Adrenal gland (tissue), 9 donors: ENCODE measurements at regions not wholly inside any gene's neighbourhood (a gene's known extent, or its start where the extent isn't known, plus 50 kb on each side); places are given as distances from the start of the nearest gene placed in this dataset.

Experiments
- DNase-seq, 7 donors: peaks; one replicate each; pipeline ENCODE4 v3.0.0-alpha.2; 2019 to 2020
- H3K27ac ChIP-seq, 5 donors: fragments of 200-600 bp; sonication (generic) in 4 of 5; 1 replicate in 3 of 5; 2 replicates in 2 of 5; pipeline versions ENCODE4 v1.5.1 to v1.8.0; 2016 to 2020; ENCODE audit warnings: mild to moderate bottlenecking in 1 of 5
- H3K27me3 ChIP-seq: fragments of 200-600 bp; 2 replicates; pipeline ENCODE4 v1.8.0; 2021
- H3K36me3 ChIP-seq, 2 donors: fragments of 200-600 bp; replicated peaks in 1 of 2; 1 replicate in 1 of 2; 2 replicates in 1 of 2; pipeline versions ENCODE4 v1.5.1 to v1.8.0; 2018 to 2022
- H3K4me1 ChIP-seq, 2 donors: fragments of 200-600 bp; replicated peaks in 1 of 2; 1 replicate in 1 of 2; 2 replicates in 1 of 2; pipeline versions ENCODE4 v1.5.1 to v1.8.0; 2018 to 2021
- H3K4me3 ChIP-seq, 4 donors: fragments of 200-600 bp; sonication (generic) in 3 of 4; one replicate each; pipeline ENCODE4 v1.5.1; 2016 to 2018
- H3K9me3 ChIP-seq, 3 donors: fragments of 200-600 bp; sonication (generic) in 1 of 3; replicated peaks in 1 of 3; 1 replicate in 2 of 3; 2 replicates in 1 of 3; pipeline versions ENCODE4 v1.5.1 to v1.8.0; 2016 to 2021
- POLR2A ChIP-seq, 2 donors: fragments of 450-650 bp; IDR thresholded peaks; one replicate each; pipeline ENCODE4 v1.6.1; 2017; ENCODE audit warnings: antibody characterized with exemption in 2 of 2, mild to moderate bottlenecking in 2 of 2, moderate library complexity in 1 of 2
- whole genome bisulfite sequencing, 4 donors: extraction: QIAGEN DNeasy Blood & Tissue Kit in 2 of 4; methylation state at CpG; one replicate each; pipeline versions ENCODE4 v1.1.5 to v1.1.7; 2013 to 2017; 5-methylcytosine and 5-hydroxymethylcytosine counted together
- intact Hi-C, 2 donors: fragments of 100-400 bp; cut with DNase I; formaldehyde crosslinking; loops; one replicate each; pipeline versions ENCODE4 v1.14.1 to v1.15.0; 2022 to 2023
- TF ChIP-seq, protein P1 (sequence below), 6 experiments: fragments of 450-650 bp in 4 of 6; fragments of 200-600 bp in 2 of 6; sonication (generic) in 1 of 6; IDR thresholded peaks; 1 replicate in 5 of 6; 2 replicates in 1 of 6; pipeline versions ENCODE4 v1.5.1 to v1.8.0; 2016 to 2021; ENCODE audit warnings: antibody characterized with exemption in 6 of 6, mild to moderate bottlenecking in 2 of 6, moderate library complexity in 1 of 6
- donor health status: healthy with polysubstance abuse.
- donor health status: Bipolar disorder and iron deficiency.
- donor health status: DM: yes; HTN: yes; CAD: no.
- donor health status: DM: no; HTN: no; CAD: no.
- donor health status: DM: no; HTN: no; CAD: no.

DNA sequence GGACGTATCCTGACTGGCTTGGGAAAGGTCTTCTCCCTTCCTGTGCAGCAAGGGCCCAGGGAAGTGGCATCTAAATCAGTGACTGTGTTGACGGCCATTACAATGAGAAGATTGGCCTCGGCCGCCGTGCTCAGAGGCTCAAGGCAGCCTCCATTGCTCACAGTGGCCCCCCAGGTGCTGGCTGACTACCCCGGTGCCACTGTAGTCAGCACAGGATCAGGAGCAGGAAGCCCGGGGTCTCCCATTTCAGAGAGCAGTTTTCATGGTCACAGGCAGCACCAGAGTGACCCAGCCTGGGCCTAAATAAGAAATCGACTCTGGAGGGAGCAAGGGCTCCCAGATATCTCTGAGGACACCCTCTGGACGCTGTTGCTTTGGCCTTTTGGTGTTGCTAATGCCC is 219.4 kb upstream of the ARL4C start:
- Histone ChIP-seq H3K9me3 (no peaks in the 10 kb centered on the region), H3K27ac (no peak overlapping the region), H3K27me3 (no peaks in the 10 kb centered on the region), H3K4me3 (no peak overlapping the region), H3K4me1 (no peaks in the 10 kb centered on the region), H3K36me3 (no peaks in the 10 kb centered on the region)
- 80 to 98% (median 84%) methylated on average over 5 to 9 of the region's 9 CpGs for WGBS, 4 donors
- intact Hi-C loops = no loop called here
- TF ChIP-seq, protein P1, sequence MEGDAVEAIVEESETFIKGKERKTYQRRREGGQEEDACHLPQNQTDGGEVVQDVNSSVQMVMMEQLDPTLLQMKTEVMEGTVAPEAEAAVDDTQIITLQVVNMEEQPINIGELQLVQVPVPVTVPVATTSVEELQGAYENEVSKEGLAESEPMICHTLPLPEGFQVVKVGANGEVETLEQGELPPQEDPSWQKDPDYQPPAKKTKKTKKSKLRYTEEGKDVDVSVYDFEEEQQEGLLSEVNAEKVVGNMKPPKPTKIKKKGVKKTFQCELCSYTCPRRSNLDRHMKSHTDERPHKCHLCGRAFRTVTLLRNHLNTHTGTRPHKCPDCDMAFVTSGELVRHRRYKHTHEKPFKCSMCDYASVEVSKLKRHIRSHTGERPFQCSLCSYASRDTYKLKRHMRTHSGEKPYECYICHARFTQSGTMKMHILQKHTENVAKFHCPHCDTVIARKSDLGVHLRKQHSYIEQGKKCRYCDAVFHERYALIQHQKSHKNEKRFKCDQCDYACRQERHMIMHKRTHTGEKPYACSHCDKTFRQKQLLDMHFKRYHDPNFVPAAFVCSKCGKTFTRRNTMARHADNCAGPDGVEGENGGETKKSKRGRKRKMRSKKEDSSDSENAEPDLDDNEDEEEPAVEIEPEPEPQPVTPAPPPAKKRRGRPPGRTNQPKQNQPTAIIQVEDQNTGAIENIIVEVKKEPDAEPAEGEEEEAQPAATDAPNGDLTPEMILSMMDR (IDR thresholded peaks at IDR 0.05) = no peak
- no peak for DNase-seq

DNA sequence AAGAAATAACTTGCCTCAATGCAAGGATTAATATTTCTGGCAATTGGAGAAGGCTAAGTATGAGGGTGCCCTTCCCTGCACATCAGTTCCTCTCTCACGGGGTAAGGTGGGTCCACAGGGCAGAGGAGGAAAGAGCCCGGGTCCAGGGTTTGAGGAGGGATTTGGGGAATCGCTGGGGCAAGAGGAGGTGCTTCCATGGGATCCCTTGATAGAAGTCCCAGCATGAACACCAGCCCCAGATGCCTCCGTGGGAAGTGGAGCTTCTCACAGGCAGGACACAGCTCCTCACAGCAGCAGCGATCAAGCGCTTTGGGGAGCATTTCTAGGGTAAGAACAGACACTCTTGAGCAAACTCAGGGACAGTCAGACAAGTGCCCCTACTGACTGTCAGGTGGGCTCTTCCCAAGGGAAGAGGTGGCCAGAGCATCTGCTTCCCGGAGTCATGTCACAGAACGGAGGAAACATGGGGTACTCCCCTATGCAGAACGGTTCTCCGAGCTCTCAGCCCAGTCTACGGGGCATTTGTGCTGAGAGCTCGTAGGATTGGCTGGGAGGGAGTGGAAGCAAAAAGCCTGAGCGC is 218.9 kb upstream of the ARL4C start:
- DNase-seq = no peak
- intact Hi-C loops = no loop called here
- H3K9me3 ChIP-seq = no peaks in the 10 kb centered on the region
- 88 to 94% (median 92%) methylated on average over 9 to 13 of the region's 13 CpGs for WGBS, 4 donors
- no peaks in the 10 kb centered on the region for H3K27me3 ChIP-seq
- no peak overlapping the region for H3K27ac ChIP-seq
- no peak overlapping the region for H3K4me3 ChIP-seq
- no peak for TF ChIP-seq POLR2A (IDR thresholded peaks at IDR 0.05)
- TF ChIP-seq, protein P1 (IDR thresholded peaks at IDR 0.05) = no peak
- no peaks in the 10 kb centered on the region for H3K36me3 ChIP-seq
- H3K4me1 ChIP-seq = no peaks in the 10 kb centered on the region

DNA sequence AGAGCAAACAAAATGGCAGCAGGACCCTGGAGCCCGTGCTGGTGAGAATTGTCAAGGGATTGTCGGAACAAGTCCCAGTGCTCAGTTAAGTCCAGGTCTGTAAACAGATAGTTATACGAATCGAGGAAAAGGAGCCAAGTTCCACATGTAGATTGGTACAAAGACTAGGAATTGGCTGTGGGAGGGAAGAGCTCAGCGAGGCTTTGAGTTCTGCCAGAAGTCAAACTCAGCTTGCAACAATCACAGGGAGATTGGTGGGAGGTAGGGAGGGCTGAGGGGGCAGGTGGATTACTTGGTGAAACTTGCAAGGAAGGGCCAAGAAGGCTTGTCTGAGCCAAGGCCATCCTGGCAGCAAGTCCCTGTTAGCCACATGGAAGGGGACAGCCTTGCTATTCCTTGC is 217.8 kb upstream of the ARL4C start:
- Histone ChIP-seq H3K27ac (no peak overlapping the region), H3K27me3 (no peaks in the 10 kb centered on the region), H3K4me1 (no peaks in the 10 kb centered on the region), H3K4me3 (no peak overlapping the region), H3K36me3 (no peaks in the 10 kb centered on the region), H3K9me3 (no peaks in the 10 kb centered on the region)
- intact Hi-C loops = no loop called here
- no peak for DNase-seq
- no peak for TF ChIP-seq POLR2A (IDR thresholded peaks at IDR 0.05)
- TF ChIP-seq, protein P1 (IDR thresholded peaks at IDR 0.05) = no peak
- WGBS, 4 donors = 92 to 94% (median 93%) methylated on average over 5 of the region's 5 CpGs

DNA sequence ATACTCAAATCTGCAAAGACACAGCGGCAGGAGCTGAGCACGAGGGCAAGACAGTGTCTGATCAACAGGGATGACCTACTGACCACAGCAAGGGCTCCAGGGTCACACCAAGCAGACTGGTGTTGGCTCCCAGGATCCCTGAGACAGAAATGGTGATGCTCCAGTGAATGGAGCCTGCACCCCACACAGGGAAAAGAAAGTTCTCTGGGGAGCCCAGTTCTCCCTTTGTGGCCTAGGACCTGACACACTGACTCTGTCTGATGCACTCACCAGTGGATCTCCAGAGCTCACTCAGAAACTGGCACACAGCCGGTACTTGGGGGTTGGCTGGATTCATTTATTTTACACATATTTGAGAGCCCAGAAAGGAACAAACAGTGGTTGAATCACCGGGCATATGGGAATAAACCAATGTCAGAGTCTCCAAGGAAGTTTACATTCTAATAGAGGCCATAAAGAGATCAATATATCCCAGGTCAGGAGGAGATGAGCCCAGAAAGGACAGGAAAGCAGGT is 215.6 kb upstream of the ARL4C start:
- Histone ChIP-seq H3K36me3 (no peaks in the 10 kb centered on the region), H3K27me3 (no peaks in the 10 kb centered on the region), H3K4me3 (no peak overlapping the region), H3K9me3 (no peaks in the 10 kb centered on the region), H3K27ac (no peak overlapping the region), H3K4me1 (no peaks in the 10 kb centered on the region)
- TF ChIP-seq, protein P1 (IDR thresholded peaks at IDR 0.05) = no peak
- 80 to 92% (median 89%) methylated on average over 4 of the region's 4 CpGs for WGBS, 4 donors
- intact Hi-C loops = no loop called here
- DNase-seq = no peak
